HK-2 (cell line): ENCODE measurements at regions not wholly inside any gene's neighbourhood (a gene's known extent, or its start where the extent isn't known, plus 50 kb on each side); places are given as distances from the start of the nearest gene placed in this dataset.

Experiments used
- DNase-seq: peaks from one replicate; pipeline ENCODE4 v3.0.0-alpha.2; 2018; ENCODE audit not compliant: unreplicated experiment

DNA sequence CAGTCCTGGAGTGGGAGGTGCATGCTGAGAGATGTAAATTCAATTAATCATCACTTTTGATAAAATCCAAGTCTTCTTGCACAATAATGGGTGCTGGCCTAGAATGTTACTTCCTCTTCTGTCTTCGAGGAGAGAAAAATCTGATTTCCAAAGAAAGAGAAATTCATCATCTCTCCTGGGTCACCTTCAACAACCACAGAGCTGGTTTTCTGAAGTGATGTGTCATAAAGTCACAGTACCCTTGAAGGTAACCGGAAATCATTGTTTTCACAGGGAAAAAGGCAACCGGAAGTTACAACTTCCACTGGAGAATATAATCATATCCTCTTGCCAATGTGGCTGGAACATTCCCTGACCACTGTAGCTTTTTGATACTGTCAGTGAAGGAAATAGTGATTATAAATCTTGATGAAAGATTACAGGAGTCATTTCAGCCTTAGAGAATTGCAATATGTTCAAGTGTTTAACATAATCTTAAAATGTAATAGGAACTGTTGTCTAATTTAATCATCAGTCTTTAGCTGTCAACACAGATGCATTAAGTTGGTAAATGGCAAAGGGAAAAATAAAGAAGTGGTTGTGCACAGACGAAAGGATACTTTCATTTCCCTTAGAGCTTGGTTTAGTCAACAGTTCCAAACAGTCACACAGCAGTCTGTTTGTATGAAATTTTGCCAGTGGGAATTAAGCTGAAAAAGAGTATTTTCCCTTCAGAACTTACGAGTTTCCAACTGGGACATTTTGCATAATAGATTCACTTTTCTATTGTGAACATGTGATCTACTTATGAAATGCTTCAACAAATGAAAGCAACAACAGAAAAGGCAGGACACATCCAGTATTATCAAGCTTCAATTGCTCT, 106.5 kb upstream of the SLC4A7 start:
- DNase-seq = no peak

DNA sequence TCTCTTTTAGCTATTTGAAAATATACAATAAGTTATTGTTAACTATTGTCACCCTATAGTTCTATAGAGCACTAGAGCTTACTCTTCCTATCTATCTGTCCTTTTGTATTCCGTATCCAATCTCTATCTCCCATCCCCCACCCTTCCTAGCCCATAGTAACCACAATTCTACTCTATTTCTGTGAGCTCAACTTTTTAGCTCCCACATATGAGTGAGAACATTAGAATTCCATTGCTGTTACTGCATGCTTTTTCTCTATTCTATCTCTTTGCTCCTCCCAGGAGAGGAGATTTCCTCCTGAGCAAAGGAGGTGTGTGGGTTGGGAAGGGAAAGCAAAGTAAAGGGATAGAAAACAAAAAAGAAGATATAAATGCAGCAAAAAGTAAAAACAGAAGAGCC, 105.6 kb upstream of the SLC4A7 start:
- DNase-seq = no peak

DNA sequence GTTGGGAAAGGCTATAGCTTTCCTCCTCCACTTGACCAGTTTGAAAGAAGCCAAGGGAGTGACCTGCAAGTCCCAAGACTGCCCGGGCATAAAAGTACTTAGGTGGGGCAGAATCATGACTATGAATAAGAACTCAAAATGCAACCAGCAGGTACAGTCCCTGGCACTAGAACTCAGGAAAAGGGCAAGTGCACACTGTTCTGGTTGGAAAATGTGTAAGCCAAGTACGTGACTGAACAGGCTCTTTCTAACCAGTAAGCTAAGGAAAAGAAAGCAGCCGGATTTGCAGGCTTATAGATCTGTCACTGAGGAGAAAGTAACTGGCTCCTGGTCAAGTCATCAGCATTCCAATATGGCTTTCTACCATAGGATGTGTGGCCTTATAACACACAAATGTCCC, 101.2 kb upstream of the SLC4A7 start:
- DNase-seq = no peak

DNA sequence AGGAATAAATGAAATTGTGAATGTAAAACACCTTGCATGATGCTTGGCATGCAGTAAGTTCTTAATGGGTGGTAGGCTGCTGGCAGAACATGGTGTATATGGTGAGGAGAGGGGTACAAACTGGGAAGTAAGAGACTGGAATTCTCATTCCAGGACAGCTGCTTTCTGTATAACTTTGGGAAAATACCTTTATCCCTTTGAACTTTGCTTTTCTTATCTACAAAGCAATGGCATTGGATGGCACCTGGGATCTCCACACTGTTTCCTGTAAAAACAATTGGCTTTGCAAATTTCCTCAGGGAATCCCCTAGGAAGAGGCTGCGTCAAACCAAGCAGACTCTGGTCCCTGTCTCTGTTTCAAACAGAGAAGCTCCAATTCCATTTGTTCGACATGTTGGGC, 100.7 kb upstream of the SLC4A7 start:
- no peak for DNase-seq

DNA sequence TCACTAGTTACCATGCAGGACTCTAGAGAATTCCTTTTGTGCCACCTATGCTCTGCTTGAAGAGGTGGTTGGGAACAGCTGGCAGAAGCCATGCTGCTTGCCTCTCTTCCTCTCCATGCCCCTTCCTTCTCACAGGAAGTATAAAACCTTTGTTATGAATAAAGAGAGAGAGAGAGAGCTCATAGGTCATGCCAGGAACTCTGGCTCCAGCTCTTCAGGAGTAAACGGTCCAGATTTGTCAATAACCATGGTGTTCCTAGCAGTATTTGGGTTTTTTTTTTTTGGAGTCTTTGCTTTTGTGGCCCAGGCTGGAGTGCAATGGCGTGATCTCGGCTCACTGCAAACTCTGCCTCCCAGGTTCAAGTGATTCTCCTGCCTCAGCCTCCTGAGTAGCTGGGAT, 97.7 kb upstream of the SLC4A7 start:
- no peak for DNase-seq

DNA sequence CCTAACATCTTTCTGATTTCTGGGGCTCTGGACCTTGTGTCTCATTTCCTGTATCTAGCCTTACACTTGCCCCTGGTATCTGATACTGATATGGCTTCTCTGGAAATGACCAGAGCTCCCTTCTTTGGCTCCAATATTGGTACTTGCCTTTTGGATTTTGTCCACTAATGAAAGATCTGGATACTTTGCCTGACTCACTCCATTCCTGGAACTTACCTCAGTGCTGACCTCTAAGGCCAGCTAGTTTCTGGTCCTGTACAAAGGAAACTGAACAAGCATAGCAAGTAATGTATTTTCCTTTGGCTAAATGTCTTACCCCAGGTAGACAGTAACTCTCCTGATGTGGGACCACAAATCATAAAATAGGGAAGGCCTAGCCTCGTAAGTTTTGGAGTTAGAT, 93.8 kb upstream of the SLC4A7 start:
- no peak for DNase-seq

DNA sequence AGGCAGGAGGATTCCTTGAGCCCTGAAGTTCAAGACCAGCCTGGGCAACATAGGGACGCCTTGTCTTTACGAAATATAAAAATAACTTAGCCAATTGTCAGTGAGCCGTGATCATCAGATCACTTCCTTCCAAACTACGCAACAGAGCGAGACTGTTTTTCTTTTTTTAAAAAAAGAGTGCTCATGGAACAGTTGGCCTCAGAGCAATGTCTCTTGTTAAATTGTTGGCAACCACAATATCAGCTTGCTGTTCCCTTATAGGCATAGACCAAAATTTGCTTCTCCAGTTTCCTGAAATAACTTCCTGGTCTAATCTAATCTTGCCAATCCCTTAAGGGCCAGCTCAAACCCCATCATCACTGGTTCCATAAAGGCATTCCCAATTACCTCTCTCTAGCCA, 93.3 kb upstream of the SLC4A7 start:
- no peak for DNase-seq

DNA sequence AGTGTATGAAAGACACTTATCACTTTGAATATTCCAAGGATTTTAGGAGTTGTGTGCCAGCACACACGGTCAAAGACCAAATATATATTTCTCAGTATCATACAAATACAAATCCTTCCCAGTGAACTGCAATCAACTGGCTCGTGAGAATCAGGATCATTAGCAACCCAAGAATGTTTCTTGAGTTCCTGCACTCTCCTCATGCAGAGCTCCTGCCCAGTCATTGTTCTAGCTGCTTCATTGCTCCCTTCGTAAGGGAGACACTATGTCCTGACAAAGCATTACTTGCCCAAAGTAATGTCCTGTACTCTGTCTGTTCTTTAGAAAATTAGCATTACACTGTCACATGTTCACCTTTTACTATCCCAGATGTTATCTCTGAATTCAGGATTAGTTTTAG, 92.0 kb upstream of the SLC4A7 start:
- DNase-seq = no peak

DNA sequence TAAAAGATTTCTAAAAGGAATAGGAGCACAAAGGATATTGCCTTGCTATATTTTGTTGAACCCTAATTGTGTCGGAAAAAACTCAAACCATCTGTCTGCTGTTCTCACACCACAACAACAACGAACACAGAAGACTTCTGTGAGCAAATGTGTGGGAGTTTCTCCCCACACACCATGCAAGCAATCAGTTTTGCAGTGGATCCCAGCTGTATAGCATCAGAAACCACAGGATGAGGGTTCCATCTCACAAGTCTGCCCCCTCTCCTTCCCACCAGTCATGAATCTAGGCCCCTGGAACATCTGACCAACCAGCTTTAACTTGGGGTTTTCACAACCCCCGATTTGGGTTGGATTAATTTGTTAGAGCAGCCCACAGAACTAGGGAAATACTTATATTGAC, 91.3 kb upstream of the SLC4A7 start:
- DNase-seq = no peak

DNA sequence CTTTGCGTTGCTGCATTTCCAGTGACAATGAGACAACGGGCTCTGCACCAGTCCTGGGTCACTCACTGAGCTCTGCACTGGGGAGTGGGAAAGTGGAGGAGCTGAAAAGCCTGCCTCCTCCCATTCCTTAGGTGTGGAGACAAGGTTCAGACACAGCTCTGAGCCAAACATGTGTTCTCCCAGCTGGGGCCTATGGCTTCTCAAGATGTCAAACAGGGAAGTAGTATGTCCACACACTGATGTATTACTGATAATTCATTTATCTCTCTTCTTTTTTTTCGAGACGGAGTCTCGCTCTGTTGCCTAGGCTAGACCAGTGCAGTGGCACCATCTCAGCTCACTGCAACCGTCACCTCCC, 90.2 kb upstream of the SLC4A7 start:
- no peak for DNase-seq

DNA sequence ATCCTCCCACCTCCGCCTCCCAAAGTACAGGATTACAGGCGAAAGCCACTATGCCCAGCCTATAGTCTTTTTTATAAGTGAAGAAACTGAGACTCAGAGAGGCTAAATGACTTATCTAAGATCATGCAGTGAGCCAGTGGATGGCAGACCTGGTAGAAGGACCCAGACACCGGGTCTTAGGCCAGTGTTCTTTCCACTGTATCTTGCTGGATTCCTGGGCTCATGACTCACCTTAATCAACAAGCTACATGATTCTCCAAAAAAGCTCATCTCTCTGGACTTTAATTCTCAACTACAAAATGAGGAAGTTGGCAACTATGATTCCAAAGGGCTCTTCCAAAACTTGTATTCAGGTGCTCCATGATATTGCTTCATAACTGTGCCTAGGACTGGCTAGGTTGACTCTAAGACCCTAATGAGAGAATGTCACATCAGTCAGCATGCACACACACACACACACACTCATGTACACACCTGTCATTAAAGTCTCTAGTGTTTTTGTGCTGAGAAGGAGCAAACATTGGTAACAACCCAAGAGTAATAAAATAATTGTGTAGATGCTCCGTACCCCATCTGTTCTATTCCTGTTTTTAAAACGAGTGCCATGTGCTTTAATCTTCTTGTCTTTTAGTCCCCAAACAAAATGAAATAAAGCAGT, 89.7 kb upstream of the SLC4A7 start:
- no peak for DNase-seq

DNA sequence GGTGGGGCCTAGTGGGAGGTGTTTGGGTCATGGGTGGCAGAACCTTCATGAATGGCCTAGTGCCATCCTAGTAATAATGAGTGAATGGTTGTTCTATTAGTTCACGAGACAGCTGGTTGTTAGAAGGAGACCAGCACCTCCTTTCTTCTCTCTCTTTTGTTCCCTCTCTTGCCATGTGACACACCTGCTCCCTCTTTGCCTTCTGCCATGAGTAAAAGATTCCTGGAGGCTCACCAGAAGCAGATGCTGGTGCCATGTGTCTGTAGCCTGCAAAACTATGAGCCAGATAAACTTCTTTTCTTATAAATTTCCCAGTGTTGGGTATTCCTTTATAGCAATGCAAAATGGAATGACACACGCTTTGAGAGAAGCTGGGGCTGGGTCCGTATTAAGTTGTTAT, 89.0 kb upstream of the SLC4A7 start:
- DNase-seq = no peak

DNA sequence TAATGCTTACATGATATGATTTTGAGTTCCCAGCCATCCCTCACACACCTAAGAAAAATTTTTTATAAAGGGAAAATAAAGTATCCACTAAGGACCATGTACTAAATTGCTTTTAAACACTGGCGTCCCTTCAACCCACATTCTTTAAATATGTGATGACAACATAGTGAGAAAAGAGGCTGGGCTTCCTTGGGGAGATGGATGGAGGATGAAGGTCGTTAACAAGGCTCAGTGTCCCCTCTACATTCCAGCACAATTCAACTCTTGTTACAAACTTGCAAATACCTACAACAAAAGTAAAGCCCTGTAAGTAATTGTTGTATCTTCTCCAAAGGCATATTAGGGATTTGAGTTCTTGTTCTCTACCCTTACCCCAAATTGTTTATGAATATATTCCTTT, 87.2 kb upstream of the SLC4A7 start:
- DNase-seq = no peak

DNA sequence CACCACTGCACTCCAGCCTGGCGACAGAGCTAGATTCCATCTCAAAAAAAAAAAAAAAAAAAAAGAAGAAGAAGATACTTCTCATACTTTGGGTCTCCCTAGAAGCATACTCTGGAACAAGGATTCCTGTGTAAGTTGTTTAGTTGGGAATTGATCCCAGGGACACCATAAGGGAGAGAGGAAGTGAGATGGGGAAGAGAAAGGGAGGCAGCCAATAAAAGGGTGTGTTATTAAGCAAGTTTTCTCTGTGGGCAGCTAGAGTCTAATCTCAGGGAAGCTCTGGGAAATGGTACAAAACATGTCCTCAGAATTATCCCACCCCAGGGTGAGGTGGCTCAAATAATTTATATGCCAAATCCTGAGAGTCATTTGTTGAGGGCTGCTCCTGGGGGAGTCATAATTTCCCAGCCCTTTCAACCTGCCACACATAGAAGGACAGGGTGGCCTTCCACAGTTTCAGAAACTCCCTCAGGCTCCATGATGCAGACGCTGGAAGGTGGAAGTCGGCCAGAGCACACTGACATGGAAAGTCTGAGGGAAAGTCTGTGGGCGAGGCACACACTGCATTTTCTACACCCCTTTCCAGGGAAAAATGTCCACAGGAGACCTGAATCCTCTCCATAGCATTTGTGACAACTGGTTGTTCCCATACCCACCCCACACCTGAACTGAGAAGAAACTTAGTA, 86.4 kb upstream of the SLC4A7 start:
- no peak for DNase-seq

DNA sequence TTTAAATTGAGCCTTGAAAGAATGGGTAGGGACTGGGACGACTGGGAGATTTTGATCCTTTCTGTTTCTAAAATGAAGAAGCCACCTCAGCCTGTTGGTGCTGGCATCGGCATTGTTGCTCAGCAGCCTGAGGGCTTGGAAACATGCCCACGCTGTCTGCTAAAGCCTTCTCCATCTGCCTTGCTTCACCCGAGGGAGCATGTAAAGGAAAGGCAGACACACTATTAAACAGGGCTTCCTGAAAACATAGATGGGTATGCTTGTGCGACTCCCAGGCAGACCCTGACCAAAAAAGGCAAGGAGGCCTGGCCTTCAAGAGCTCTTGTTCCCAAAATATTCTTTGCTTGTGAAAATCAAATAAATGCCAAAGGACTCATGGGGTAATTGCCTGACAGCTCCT, 84.2 kb upstream of the SLC4A7 start:
- no peak for DNase-seq

DNA sequence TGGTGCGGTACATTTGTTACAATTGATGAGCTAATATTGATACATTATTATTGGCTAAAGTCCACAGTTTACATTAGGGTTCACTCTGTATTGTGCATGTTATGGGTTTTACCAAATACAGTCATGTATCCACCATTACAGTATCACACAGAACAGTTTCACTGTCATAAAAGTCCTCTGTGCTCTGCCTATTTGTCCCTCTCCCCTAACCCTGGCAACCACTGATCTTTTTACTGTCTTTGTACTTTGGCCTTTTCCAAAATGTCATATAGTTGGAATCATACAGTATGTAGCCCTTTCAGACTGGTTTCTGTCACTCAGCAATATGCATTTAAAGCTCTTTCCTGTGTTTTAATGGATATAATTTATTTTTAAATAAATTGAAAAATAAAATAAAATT, 83.1 kb upstream of the SLC4A7 start:
- no peak for DNase-seq

DNA sequence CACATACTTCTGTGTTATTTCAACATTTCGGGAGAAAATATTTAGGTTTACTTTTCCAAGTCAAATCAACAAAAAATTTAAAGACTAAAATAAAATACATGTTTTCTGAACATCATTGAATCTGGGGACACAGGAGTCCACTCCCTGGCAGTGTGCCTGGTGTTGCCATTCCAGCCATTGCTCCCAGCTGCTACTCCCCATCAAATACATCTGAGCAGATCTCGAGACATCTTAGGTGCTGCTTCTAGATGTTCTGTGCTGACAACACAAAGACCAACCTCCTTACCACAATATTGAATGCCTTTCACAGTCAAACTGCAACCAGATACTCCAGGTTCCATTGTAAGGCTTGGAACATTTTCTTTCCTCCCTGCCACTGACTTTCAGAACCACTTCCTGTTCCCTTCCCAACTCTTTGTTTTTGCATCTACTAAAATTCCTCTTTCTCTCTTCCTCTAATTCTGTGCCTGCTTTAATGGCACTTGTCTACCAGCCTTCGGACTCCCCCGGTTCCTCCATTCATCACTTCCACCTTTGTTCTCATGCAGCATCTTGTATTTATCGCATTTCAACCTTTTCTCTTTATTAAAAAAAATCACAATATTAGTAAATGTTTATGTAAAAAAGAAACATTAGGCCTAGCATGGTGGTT, 81.1 kb upstream of the SLC4A7 start:
- no peak for DNase-seq

DNA sequence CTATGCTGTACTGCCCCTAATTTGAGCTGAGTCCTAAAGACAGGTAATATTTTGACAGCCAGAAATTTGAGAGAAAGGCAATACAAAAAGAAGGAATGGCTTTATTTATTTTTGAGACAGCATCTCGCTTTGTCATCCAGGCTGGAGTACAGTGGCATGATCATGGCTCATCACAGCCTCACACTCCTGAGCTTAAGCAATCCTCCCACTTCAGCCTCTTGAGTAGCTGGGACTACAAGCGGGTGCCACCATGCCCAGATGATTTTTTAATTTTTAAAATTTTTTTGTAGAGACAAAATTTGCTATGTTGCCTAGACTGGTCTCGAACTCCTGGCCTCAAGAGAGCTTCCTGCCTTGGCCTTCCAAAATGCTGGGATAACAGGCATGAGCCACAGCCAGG, 77.4 kb upstream of the SLC4A7 start:
- no peak for DNase-seq

DNA sequence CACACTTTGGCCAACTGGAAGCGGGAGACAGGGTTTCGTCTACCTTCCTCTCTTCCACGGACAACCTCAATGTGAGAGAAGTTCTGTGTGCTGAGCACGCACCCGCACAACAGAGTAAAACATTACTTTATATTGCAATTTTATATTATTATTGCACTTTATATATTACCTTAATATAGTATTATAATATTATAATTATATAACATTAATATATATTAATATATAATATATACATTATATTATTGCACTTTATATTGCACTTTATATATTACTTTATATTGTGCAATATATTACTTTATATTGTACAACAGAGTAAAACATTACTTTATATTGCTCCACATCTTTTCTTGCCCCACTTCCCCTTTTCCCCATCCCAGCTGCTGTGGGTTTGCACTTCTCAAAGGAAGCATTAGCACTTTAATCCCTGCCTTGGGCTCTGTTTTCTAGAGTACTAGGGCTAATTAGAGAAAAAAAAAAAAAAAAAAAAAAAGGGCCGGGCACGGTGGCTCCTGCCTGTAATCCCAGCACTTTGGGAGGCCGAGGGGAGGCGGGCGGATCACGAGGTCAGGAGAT, 76.4 kb upstream of the SLC4A7 start:
- DNase-seq = no peak

DNA sequence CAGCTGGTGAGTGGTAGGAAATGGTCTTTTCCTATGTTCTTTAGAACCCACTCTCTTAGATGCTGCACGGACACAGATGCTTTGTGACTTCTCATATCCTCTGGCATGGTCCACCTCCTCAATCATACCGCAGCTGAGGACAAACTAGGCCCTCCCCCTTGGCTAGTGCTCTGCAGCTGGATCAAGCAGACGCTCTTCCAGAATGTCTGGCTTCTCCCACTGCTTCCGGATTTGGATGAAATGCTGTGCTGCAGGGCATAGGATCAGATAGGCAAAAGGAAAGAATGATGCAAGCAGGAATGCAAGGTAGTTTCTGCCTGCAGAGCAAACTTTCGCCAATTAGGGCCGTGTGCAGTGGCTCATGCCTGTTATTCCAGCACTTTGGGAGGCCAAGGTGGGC, 75.7 kb upstream of the SLC4A7 start:
- DNase-seq = no peak

DNA sequence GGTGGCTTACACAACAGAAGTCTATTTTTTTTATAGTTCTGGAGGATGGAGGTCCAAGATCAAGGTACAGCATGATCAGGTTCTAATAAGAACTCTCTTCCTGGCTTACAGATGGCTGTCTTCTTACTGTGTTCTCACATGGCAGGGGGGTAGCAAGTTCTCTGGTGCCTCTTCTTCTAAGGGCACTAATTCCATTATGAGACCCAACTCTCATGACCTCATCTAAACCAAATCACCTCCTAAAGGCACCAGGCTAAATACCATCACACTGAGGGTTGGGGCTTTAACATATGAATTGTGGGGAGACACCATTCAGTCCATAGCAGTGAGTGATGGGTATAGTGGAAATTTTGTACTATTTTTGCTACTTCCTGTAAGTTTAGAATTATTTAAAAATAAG, 75.2 kb upstream of the SLC4A7 start:
- no peak for DNase-seq

DNA sequence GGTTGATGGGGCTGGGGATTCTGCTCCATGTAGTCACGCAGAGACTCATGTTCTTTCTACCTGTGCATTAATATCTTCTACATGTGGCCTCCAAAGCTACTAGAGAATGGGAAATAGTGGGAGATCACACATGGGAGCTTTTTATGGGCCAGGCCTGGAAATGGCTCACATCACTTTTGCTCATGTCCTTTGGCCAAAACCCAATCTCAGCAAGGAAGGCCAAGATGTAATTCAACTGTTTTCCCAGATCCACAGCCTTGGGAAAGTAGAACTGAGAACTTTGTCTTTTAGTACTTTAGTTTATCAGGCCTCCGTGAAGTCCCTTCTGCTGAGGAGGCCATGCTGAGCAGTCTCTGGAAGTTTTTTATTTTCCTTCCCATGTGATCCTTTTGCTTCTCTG, 73.2 kb upstream of the SLC4A7 start:
- DNase-seq = no peak
